Type B pancreatic cell (in vitro differentiated cells): ENCODE measurements at regions not wholly inside any gene's neighbourhood (a gene's known extent, or its start where the extent isn't known, plus 50 kb on each side); places are given as distances from the start of the nearest gene placed in this dataset.
"Not testable (repeated sequence)": the region's sequence is repeated elsewhere in the genome, so short reads cannot be mapped to it uniquely, and the experiment has no call there.

Experiments used
- DNase-seq: peaks from one replicate; pipeline ENCODE4 v3.0.0; 2021; ENCODE audit warnings: mixed read lengths; ENCODE audit not compliant: unreplicated experiment; ENCODE audit errors: extremely low spot score
- H3K27ac Mint-ChIP-seq: 2 replicates; pipeline ENCODE4 v1.8.0; 2021; ENCODE audit warnings: mild to moderate bottlenecking, mixed read lengths
- H3K27me3 Mint-ChIP-seq: 2 replicates; pipeline ENCODE4 v1.8.0; 2021; ENCODE audit warnings: mixed read lengths
- H3K36me3 Mint-ChIP-seq: 2 replicates; pipeline ENCODE4 v1.8.0; 2021; ENCODE audit warnings: mixed read lengths
- H3K4me1 Mint-ChIP-seq: one replicate; pipeline ENCODE4 v1.8.0; 2021; ENCODE audit warnings: mixed read lengths; ENCODE audit not compliant: unreplicated experiment
- H3K4me3 Mint-ChIP-seq: 2 replicates; pipeline ENCODE4 v1.8.0; 2021; ENCODE audit warnings: mild to moderate bottlenecking, mixed read lengths
- H3K9me3 Mint-ChIP-seq: 2 replicates; pipeline ENCODE4 v1.8.0; 2021; ENCODE audit warnings: mixed read lengths
- CTCF ChIP-seq: fragments of 200-600 bp; sonication (generic); conservative IDR thresholded peaks from 2 replicates; pipeline ENCODE4 v1.5.0; 2021; ENCODE audit warnings: antibody characterized with exemption, mild to moderate bottlenecking

GRCh38 chr20:30505566-30505965, 751.9 kb upstream of the DEFB115 start:
- Mint-ChIP-seq H3K9me3 (no peaks in the 10 kb centered on the region), H3K4me1 (no peaks in the 10 kb centered on the region), H3K36me3 (peaks cover 3% of the 10 kb centered on the region), H3K4me3 (no peak overlapping the region), H3K27me3 (no peaks in the 10 kb centered on the region), H3K27ac (no peak overlapping the region)
- TF ChIP-seq CTCF, result no peak
- no peak for DNase-seq

GRCh38 chr20:30506100-30506499, 751.4 kb upstream of the DEFB115 start:
- H3K9me3 Mint-ChIP-seq, result no peaks in the 10 kb centered on the region
- H3K36me3 Mint-ChIP-seq, result peaks cover 3% of the 10 kb centered on the region
- H3K4me3 Mint-ChIP-seq, result no peak overlapping the region
- H3K4me1 Mint-ChIP-seq, result no peaks in the 10 kb centered on the region
- no peak for TF ChIP-seq CTCF
- no peak for DNase-seq
- H3K27me3 Mint-ChIP-seq, result no peaks in the 10 kb centered on the region
- no peak overlapping the region for H3K27ac Mint-ChIP-seq

- H3K36me3 Mint-ChIP-seq, H3K9me3 Mint-ChIP-seq, H3K27me3 Mint-ChIP-seq, DNase-seq, H3K4me1 Mint-ChIP-seq, H3K27ac Mint-ChIP-seq, H3K4me3 Mint-ChIP-seq: not testable (repeated sequence)
These were observed 749.1 kb upstream of the DEFB115 start for GRCh38 chr20:30508382-30508781.

- no peak for DNase-seq
- Mint-ChIP-seq H3K4me1 (no peaks in the 10 kb centered on the region), H3K27me3 (no peaks in the 10 kb centered on the region), H3K4me3 (no peak overlapping the region), H3K27ac (no peak overlapping the region), H3K36me3 (peaks cover 7% of the 10 kb centered on the region), H3K9me3 (peaks cover 7% of the 10 kb centered on the region)
- no peak for TF ChIP-seq CTCF
These were observed 746.0 kb upstream of the DEFB115 start for GRCh38 chr20:30511322-30512030.

- Mint-ChIP-seq H3K9me3 (peaks cover 7% of the 10 kb centered on the region), H3K27ac (no peak overlapping the region), H3K4me1 (no peaks in the 10 kb centered on the region), H3K27me3 (no peaks in the 10 kb centered on the region), H3K36me3 (peaks cover 7% of the 10 kb centered on the region), H3K4me3 (no peak overlapping the region)
- no peak for TF ChIP-seq CTCF
- DNase-seq, result no peak
These were observed 744.3 kb upstream of the DEFB115 start for GRCh38 chr20:30513050-30513628.

GRCh38 chr20:30515915-30516314, 741.5 kb upstream of the DEFB115 start:
- not testable (repeated sequence) for DNase-seq, H3K4me1 Mint-ChIP-seq, H3K4me3 Mint-ChIP-seq, H3K36me3 Mint-ChIP-seq, H3K27me3 Mint-ChIP-seq, H3K9me3 Mint-ChIP-seq, H3K27ac Mint-ChIP-seq

GRCh38 chr20:30518906-30519305, 738.6 kb upstream of the DEFB115 start:
- not testable (repeated sequence) for DNase-seq, H3K4me3 Mint-ChIP-seq

GRCh38 chr20:30521686-30522415, 735.6 kb upstream of the DEFB115 start:
- not testable (repeated sequence) for DNase-seq, H3K4me3 Mint-ChIP-seq, H3K27me3 Mint-ChIP-seq, H3K36me3 Mint-ChIP-seq, H3K9me3 Mint-ChIP-seq, H3K27ac Mint-ChIP-seq, H3K4me1 Mint-ChIP-seq

More at GRCh38 chr20:30518906-30519305, 738.6 kb upstream of the DEFB115 start:
- H3K27ac Mint-ChIP-seq, H3K36me3 Mint-ChIP-seq, H3K27me3 Mint-ChIP-seq, H3K4me1 Mint-ChIP-seq, H3K9me3 Mint-ChIP-seq: not testable (repeated sequence)

- not testable (repeated sequence) for H3K27ac Mint-ChIP-seq, H3K9me3 Mint-ChIP-seq, DNase-seq, H3K4me3 Mint-ChIP-seq, H3K36me3 Mint-ChIP-seq, H3K27me3 Mint-ChIP-seq, H3K4me1 Mint-ChIP-seq
These were observed 733.3 kb upstream of the DEFB115 start for GRCh38 chr20:30524155-30524554.

- H3K4me1 Mint-ChIP-seq, H3K27ac Mint-ChIP-seq, H3K9me3 Mint-ChIP-seq, H3K36me3 Mint-ChIP-seq, H3K27me3 Mint-ChIP-seq, H3K4me3 Mint-ChIP-seq, DNase-seq: not testable (repeated sequence)
These were observed 732.7 kb upstream of the DEFB115 start for GRCh38 chr20:30524761-30525160.
